Eye (tissue), 1 donor: ENCODE measurements at regions not wholly inside any gene's neighbourhood (a gene's known extent, or its start where the extent isn't known, plus 50 kb on each side); places are given as distances from the start of the nearest gene placed in this dataset.
A peak's percentile ranks its signal among the peaks of the same experiment; 100 is the strongest.

ENCODE experiments used
- DNase-seq: peaks from one replicate; pipeline ENCODE4 v3.0.0-alpha.2; 2015

DNA sequence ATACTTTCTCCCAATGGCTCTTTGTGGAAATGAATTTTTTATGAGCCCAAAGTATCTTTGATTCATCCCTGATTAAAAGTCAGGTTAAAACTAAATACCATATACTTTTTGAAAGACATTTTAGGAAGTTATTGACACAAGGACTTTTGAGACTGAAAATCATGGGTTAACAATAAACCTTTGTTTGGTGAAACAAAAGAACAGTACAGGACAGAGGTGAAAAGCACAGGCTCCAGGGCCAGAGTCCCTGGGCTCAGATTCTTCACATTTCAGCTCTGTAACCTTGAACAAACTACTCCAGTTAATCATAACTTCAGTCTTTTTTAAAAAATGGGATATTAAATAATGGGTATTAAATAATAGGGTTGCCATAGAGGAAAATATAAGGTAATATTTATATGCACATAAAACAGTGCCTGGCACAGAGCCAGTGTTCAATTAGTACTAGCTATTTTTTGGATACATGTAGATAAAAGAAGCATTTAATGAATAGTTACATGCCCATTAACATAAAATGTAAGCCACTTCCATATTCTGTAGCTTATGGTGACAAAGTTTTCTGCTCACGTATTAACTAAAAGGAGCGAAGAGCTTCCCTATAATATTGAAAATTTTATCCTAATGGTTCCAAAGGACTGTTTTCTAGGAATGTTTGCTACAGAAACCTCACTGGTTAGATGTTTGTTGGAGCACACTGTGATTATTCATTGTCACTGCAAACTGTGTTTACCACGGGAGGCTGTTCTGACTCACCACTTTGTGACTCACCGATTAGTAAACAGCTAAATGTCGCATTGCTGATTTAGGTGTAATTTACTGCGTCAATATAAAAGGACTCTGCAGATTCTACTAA is 255.4 kb downstream of the DAD1 start:
- DNase-seq: no peak

DNA sequence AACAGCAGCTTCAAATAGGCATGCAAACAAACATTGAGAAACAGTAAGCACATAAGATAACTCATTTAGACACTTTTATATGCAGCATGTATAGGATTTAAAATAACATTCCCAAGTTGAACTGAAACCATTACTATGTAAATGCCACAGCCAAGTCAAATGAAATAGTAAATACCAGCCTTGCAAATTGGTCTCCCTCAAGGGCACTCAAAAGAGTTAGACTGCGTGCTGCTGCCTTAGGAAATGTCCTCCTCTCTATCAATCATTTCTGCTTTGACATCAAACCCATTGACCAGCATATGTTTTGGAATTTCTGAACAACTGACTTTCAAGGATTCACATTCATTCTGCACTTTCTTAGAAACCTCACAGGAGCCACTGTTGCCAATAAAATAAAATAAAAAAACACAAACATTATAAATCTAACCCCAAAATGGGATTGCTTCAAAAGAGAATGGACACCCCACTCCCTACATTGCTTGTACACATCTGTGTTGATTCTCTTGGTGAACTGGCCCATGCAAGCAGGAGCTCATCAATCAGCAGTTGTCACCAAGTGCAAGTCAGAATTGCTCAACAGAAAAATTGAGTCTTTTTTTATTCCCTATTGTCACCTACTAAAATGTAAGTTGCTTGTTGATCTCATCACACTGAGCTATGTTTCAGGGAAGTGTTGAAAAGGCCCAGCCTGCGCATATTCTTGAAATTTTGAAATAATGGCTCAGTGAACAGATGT is 256.2 kb downstream of the DAD1 start:
- DNase-seq: no peak

DNA sequence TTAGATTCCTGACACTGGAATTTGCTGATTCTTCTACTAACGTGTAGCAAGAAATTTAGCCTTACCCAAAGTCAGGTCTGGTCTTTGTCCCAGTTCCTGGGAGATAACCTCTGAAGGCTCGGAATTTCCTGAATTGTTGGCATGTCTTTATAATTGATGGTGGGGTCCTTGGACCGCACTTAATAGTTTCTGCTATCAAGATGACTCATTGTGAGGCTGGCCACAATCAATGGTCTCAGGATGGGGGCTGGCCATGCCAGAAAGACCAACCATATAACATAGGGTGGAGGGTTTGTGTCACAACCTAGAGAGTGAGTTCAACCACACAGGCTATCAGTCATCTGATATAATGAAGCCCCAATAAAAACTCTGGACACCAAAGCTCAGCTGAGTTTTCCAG is 259.7 kb downstream of the DAD1 start:
- DNase-seq: no peak

DNA sequence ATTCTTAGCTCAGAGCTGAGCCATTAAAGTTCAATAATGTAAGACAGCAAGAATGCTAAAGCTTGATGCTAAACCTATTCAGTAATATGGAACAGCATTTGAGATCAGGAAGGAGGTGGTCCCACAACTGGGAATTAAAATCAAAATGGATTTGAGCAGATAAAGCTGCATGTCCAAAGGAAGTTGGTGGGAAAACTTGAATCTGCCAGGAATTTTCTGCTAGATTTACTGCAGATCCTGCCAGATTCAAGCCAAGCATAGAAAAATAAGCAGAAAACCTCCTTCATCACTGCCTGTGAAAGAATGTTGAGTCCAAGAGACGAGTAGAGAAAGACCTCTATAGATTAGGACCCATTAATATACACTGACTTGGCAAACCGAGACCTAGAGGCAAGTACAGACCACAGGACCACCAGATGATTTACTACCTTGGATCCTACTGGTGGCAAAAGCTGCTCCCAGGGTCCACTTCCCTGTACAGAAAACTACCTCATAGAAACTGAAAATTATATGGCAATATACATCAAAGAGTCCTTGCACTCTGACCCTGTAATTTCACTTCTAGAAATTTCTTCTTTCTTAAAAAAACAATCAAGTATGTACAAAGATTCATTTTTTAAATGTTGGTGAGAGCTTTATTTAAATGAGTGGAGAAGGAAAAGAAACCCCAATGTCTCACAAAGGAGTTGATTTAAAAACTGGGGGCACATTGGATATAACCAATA is 263.2 kb downstream of the DAD1 start:
- no peak for DNase-seq

DNA sequence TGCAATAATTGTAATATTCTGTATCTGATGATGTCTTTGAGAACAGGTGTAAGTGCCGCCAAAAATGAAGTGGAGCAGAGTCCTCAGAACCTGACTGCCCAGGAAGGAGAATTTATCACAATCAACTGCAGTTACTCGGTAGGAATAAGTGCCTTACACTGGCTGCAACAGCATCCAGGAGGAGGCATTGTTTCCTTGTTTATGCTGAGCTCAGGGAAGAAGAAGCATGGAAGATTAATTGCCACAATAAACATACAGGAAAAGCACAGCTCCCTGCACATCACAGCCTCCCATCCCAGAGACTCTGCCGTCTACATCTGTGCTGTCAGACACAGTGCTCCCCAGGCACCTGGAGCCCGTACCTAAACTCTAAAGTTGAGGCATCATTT is 268.7 kb downstream of the DAD1 start:
- no peak for DNase-seq

DNA sequence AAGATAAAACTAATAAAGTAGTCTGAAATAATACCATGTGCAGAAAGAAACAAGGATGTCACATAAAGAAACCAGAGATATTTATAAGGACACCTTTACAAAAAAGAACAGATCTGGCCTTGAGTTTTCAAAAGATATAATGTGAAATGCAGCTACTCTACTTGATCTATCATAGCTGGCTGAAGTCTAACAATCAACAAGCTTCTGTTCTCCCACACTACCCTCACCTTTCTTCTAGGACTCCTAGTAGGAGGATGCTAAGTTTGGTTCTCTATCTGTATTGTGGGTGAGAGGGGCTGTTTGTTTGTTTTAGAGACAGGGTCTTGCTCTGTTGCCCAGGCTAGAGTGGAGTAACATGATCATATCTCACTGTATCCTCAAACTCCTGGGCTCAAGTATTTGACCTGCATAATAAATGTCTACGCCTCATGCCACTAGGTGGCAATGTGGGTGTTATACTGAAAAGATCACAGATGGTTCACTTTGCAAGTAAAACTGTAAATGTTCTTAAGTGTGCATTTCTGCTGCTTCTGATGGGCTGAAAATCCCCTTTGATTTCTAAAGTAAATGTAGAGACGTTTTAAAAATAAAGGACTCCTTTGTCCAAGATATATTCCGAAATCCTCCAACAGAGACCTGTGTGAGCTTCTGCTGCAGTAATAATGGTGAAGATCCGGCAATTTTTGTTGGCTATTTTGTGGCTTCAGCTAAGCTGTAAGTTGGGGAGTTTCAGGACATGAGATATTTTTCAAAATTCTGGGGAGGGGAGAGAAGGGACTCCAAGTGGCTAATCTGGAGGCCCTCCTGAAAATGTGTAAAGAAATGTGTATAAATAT is 269.3 kb downstream of the DAD1 start:
- DNase-seq: peak; percentile 72

DNA sequence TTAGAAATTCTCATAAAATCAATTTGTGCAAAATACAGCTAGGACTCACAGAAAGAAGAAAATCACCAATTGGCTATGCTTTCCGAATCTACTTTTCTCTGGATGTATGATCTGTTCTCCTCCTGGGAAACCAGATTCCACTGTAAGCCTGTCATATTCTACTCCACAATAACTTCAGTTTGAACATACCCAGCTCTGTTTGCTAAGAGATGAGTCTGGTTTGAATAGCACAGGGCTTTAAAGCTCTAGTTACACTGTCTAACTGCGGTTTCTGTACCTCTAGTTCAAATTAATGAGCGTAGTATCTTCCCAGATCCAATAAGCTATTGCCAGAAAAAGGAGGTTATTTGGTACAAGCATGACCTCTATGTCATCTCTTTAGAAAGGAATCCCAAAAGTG is 270.1 kb downstream of the DAD1 start:
- DNase-seq: no peak

DNA sequence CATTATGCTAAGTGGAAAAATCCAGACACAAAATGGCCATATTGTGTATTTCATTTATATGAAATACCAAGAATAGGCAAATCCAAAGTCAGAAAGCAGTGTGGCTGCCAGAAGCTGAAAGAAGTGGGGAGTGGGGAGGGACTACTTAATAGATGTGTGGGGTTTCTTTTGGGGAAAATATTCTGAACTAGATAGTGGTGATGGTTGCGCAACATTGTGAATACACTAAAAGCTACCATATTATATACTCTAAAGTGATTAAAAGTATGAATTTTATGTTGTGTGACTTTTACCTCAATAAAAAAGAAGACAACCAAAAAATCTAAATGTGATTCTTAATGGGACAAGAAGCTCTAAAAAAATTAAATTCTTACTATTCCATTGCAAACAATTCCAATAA is 272.6 kb downstream of the DAD1 start:
- no peak for DNase-seq

DNA sequence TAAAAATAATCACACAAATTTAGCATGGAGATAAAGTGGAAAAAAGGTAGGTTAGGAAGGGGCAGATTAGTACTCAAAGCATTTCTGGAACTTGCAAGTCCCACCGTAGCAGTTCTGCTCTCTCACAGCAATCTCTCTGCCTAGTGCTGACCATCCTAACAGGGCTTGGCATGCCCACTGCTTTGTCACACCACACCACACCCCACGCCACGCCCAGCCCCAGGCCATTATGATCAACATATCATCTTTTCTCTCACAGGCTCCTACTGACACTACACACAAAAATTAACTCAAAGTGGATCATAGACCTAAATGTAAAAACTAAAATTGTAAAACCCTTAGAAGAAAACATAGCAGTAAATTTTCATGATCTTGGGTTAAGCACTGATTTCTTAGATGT is 273.7 kb downstream of the DAD1 start:
- DNase-seq: no peak

DNA sequence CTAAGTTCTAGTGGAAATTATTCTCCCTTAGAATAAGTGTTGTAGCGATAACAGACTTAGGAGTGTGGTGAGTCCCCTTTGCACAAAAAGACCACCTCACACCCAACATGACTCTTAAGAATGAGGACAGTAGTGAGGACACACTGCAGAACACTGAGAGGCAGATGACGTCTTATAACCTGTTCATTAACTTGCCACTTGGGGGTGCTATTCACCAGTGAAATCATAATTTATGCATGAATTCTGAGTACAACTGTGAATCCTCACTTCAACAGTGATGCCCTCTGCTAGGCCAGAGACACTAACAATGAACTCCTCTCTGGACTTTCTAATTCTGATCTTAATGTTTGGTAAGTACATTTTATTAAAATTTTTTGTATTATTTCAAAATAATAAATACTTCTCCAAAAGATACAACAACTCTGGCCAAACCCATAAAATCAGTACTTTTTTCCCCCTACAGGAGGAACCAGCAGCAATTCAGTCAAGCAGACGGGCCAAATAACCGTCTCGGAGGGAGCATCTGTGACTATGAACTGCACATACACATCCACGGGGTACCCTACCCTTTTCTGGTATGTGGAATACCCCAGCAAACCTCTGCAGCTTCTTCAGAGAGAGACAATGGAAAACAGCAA is 274.7 kb downstream of the DAD1 start:
- DNase-seq: peak; percentile 80

DNA sequence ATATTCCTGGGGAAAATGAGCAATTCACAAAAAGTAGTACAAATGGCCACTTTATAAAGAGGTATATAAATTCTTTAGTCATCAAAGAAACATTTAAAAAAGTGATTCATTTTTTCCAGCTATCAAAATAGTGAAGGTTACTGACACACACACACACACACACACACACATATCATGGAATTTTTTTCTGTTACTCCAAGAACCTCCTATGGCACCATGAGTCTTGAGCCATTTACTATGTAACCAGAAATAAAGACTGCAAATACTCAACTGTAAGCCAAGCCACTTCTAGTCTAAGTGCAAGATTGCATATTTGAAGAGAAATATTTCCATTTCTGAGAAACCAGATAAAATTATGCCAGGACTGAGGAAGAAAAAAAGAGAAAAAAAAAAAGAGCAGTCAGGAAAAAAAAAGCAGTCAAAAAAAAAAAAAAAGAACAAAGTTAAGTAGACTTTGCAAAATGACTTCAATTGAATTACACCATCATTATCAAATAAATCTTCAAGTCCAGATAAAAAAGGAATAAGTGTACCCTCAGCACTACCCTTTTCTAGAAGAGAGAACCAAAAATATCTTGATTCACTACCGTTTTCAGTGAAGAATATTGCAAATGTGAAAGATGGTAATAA is 275.7 kb downstream of the DAD1 start:
- DNase-seq: no peak

DNA sequence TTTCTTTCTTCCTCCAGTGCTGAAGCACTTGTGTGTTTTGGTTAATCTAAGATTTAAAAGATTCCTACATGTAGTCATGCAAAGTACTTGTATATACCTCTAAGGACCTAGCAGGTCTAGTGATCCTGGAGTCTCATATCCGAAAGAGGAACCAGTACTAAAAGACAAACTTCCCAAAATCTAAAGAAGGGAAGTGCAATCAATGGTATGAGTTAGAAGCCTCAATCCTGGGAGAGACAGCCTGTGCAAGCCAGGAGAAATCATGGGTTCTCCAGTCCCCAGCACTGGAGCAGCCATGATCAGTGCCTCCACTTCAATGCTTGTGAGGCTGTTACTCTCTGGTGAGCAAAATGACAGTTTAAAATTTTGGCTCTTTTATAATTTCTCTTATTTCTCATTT is 277.4 kb downstream of the DAD1 start:
- DNase-seq: no peak

DNA sequence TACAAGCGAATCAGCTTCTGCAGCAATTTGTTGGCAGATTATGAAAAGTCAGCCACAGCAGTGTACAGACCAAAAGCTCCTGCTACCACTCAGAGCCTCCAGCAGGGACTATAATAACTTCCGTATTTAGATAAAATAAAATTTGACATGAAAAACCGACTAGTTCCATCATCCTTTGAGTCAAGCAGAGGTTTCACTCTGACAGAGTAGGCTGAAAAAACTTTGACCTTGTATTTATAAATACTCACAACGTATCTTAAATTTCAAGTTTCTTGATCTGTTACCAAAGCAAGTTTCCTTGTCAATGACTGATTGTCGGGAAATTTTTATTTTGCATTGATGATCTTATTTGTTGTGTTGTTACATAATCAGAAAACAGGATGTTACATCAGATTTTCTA is 283.4 kb downstream of the DAD1 start:
- DNase-seq: no peak

DNA sequence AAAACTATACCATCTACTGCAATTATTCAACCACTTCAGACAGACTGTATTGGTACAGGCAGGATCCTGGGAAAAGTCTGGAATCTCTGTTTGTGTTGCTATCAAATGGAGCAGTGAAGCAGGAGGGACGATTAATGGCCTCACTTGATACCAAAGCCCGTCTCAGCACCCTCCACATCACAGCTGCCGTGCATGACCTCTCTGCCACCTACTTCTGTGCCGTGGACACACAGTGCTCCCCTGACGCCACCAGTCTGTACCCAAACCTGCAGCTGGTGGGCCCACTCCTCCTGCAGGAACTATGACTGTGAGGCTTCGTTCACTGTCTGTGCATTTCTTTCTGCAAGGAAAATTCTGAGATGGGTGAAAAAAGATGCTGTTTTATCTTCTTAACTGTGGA is 284.7 kb downstream of the DAD1 start:
- peak; percentile 36 for DNase-seq

DNA sequence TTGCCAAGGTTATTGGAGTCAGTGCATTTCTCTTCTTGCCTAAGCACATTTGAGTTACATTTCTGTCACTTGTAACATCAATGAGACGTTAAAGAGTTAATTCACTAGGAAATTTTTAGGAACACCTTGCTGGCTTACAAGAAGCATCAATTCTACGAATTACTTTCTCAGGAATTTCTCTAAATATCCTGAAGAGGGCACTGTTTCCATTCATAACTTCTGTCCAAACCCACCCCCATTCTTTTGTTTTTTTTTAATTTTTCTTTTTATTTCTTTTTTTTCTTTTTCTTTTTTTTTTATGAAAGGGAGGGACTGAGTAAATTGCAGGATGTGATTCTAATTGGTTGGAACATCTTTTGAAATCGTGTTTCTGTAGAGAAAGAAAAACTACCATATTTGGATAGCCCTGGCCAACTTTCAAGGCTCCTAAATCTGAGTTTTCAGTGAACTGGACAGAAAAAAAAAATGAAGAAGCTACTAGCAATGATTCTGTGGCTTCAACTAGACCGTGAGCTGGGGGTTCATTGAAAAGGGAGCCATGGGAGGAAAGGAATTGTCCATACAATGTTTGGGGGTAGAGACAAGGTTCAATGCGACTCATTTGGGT is 285.3 kb downstream of the DAD1 start:
- peak; percentile 18 for DNase-seq

DNA sequence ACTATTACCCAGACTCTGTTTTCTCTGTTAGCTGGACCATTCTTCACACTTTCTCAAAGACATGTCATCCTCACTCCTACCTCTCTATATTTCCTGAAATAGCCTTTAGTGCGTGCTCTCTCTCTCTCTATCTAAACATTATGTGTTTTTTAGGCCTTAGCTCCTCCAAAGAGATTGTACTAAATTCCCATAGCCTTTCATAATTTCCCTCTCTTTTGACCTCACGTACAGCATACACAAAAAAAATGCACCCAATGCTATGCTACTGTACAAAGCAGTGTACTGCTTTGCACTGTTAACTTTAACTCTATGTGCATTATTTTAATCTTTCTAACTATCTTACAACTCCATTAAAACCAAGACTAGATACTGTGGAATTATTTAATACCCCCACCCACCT is 288.4 kb downstream of the DAD1 start:
- DNase-seq: no peak

DNA sequence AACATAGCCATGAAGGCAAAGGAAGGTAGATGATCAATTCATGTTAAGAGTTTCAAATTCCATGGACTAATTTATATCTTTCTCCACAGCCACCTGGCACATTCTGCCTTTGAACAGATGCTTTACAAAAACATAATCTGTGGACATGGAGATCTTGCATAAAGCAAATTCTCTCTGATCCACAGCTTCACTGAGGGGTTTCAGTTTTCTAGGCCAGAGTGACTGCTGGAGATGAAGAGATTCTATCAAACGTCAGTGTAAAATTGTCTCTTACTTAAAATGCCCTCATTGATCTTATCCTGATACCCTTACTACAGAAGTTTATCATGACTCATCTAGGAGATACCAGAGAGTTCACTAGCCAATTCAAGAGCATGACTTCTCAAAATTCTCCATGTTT is 291.6 kb downstream of the DAD1 start:
- no peak for DNase-seq

DNA sequence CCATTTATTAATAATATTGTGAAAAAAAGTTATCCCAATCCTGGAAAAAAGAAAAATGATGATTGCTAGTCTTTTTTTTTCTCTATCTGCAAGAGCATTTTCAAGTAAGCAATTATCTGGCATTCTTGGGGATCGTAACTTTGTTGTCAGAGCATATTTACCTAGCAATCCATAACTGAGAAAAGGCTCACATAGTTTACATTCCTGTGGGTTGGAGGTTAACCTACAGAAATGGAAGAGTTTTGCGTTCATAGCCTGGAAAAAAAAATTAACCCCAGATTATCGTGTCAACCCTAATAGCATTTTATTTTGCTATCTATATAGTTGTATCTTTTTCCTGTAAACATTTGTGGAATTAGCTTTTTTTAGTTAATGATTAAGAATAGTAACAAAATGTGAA is 292.3 kb downstream of the DAD1 start:
- DNase-seq: peak; percentile 13

DNA sequence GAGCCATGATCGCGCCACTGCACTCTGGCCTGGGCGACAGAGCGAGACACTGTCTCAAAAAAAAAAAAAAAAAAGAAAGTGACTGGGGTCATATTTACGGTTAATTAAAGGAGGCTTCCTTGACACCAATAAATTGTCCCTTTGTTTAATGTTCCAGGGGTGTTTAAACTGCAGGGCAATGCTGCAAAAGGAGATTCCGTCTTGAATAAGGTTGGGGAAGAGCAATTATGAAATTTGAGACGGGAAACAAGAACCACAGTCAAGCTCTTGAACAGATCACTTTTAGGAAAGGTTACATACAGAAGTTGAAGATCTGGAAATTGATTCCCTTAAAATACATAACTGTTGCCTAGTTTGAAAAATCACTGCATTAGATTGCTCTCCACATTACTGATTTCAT is 292.9 kb downstream of the DAD1 start:
- no peak for DNase-seq

DNA sequence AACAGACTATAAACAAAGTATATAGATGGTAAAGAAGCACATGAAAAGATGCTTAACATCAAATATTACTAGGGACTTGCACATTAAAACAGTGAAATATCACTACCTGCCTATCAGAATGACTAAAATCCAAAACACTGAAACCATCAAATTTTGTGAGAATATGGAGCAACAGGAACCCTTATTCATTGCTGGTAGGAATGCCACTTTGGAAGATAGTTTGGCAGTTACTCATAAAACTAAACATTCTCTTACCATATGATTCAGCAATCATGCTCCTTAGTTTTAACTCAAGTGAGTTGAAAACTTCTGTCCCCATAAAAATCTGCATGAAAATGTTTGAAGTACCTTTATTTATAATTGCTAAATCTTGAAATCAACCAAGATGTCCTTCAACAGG is 297.6 kb downstream of the DAD1 start:
- no peak for DNase-seq

DNA sequence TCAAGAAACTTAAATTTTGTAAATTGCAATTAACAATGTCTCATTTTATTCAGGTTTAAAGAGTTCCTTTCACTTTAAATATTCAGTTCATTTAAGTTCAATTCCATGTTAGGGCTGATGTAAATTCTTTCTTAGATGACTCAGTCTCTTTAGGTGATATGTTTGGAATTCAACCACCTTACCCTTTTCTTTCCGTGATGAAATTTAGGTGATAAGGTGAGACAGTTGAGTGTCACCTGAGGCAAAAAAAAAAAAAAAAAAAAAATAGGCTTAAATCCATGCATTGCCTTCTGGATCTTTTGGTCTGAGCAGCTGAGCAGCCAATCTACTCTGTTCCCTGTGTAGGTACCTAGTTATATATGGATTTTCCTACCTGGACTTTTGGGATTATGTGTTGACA is 299.5 kb downstream of the DAD1 start:
- no peak for DNase-seq
